ENCODE measurements at regions not wholly inside any gene's neighbourhood (a gene's known extent, or its start where the extent isn't known, plus 50 kb on each side); places are given as distances from the start of the nearest gene placed in this dataset.

GRCh38 chr7:17236603-17237002 is 61.8 kb upstream of the AHR start:
- TF ChIP-seq MXI1 (conservative IDR thresholded peaks at IDR 0.05; ENCODE audit: poor library complexity, severe bottlenecking) (no peak), EP300 (conservative IDR thresholded peaks at IDR 0.05; ENCODE audit: poor library complexity, severe bottlenecking) (no peak)
- TF ChIP-seq, protein P1, sequence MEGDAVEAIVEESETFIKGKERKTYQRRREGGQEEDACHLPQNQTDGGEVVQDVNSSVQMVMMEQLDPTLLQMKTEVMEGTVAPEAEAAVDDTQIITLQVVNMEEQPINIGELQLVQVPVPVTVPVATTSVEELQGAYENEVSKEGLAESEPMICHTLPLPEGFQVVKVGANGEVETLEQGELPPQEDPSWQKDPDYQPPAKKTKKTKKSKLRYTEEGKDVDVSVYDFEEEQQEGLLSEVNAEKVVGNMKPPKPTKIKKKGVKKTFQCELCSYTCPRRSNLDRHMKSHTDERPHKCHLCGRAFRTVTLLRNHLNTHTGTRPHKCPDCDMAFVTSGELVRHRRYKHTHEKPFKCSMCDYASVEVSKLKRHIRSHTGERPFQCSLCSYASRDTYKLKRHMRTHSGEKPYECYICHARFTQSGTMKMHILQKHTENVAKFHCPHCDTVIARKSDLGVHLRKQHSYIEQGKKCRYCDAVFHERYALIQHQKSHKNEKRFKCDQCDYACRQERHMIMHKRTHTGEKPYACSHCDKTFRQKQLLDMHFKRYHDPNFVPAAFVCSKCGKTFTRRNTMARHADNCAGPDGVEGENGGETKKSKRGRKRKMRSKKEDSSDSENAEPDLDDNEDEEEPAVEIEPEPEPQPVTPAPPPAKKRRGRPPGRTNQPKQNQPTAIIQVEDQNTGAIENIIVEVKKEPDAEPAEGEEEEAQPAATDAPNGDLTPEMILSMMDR (IDR thresholded peaks at IDR 0.05; ENCODE audit: poor library complexity, severe bottlenecking), result no peak

Measured in neural cell (in vitro differentiated cells).